Ishikawa (cell line): ENCODE measurements at regions not wholly inside any gene's neighbourhood (a gene's known extent, or its start where the extent isn't known, plus 50 kb on each side); places are given as distances from the start of the nearest gene placed in this dataset.

Source experiments
- CEBPB ChIP-seq: IDR thresholded peaks from 2 replicates; pipeline ENCODE4 v1.6.1; 2012
- EP300 ChIP-seq: IDR thresholded peaks from 2 replicates; pipeline ENCODE4 v1.6.1; 2012; ENCODE audit warnings: borderline replicate concordance
- FOXM1 ChIP-seq: IDR thresholded peaks from 2 replicates; pipeline ENCODE4 v1.6.1; 2012; ENCODE audit warnings: low read depth, borderline replicate concordance
- NFIC ChIP-seq: IDR thresholded peaks from 2 replicates; pipeline ENCODE4 v1.6.1; 2012
- RAD21 ChIP-seq: IDR thresholded peaks from 2 replicates; pipeline ENCODE4 v1.6.1; 2012; ENCODE audit warnings: low read depth
- TAF1 ChIP-seq: IDR thresholded peaks from 2 replicates; pipeline ENCODE4 v1.6.1; 2012; ENCODE audit warnings: low read depth, mild to moderate bottlenecking
- TEAD4 ChIP-seq: IDR thresholded peaks from 2 replicates; pipeline ENCODE4 v1.6.1; 2012
- YY1 ChIP-seq: IDR thresholded peaks from 2 replicates; pipeline ENCODE4 v1.6.1; 2012; ENCODE audit warnings: low read depth
- ZBTB7A ChIP-seq: IDR thresholded peaks from 2 replicates; pipeline ENCODE4 v1.6.1; 2012; ENCODE audit warnings: low read depth
- TF ChIP-seq, protein P1 (sequence below): IDR thresholded peaks from 2 replicates; pipeline ENCODE4 v1.6.1; 2012

DNA sequence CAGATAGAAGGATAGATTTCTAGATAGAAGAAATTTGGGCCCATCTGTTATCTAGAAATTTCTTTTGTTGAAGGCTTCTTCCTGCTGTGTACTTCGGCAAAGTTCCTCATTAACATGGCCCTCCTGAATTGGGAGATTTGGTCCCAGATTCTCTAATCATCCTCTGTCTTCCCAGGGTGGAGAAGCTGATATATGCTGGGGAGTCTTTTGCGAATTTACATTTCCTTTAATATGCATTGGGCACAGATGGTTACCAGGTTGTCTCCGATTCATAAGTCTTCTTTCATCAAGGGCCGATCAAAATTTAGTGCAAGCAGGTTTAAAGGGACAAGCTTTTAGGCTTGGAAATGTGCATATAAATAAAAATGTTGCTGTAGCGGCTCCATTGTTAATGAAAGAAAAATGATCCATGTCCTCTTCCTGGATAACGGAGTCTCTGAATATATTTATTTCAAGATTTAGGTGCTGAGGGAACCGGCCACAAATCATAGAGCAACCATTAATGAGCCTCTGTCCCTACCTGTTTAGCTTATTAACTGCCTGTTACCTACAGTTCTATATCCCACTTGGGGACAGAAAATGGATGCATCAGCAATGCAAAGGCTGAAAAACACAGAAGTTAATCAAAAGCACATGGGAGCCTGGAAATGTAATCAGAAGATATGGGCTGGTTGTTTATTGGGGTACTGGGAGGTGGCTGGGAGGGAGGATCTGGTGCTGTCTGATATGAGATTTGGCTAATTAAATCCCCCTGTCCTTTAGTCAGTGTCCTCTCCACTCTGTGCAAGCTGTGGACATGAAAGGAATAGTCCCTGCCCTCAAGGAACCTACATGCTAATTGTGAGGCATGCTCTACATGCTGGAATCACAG lies 234.7 kb downstream of the MAN2A1 start:
- no peak for TF ChIP-seq CEBPB
- TF ChIP-seq RAD21: no peak
- TF ChIP-seq EP300: no peak
- TF ChIP-seq NFIC: no peak
- no peak for TF ChIP-seq FOXM1
- TF ChIP-seq TEAD4: no peak
- TF ChIP-seq, protein P1, sequence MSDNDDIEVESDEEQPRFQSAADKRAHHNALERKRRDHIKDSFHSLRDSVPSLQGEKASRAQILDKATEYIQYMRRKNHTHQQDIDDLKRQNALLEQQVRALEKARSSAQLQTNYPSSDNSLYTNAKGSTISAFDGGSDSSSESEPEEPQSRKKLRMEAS: no peak
- TF ChIP-seq TAF1: no peak
- no peak for TF ChIP-seq ZBTB7A
- TF ChIP-seq YY1: no peak
